ENCODE measurements at regions not wholly inside any gene's neighbourhood (a gene's known extent, or its start where the extent isn't known, plus 50 kb on each side); places are given as distances from the start of the nearest gene placed in this dataset.

- Histone ChIP-seq H3K36me3 (ENCODE audit: control insufficient read depth, insufficient read depth, low read length) (no peaks in the 10 kb centered on the region), H3K4me1 (replicated peaks in 1 of 2; ENCODE audit: control insufficient read depth in 2 of 2, insufficient read depth in 2 of 2, low read length in 2 of 2) (no peaks in the 10 kb centered on the region), H3K9me3 (replicated peaks; ENCODE audit: control insufficient read depth, insufficient read depth, low read depth, low read length) (no peaks in the 10 kb centered on the region), H3K4me3 (no peak overlapping the region), H3K9me1 (ENCODE audit: control insufficient read depth, insufficient read depth, low read length) (no peaks in the 10 kb centered on the region), H3K27ac (ENCODE audit: extremely low read depth, low read depth, low read length) (no peak overlapping the region), H3K4me2 (ENCODE audit: insufficient read depth, low read length) (no peak overlapping the region), H2AFZ (ENCODE audit: low read depth, low read length) (no peak overlapping the region), H3K79me2 (ENCODE audit: control insufficient read depth, insufficient read depth, low read length) (no peaks in the 10 kb centered on the region), H3K9ac (ENCODE audit: insufficient read depth in 1 of 2, low read depth in 2 of 2, low read length in 2 of 2) (no peak overlapping the region), H3K27me3 (ENCODE audit: control insufficient read depth in 2 of 2, insufficient read depth in 2 of 2, low read length in 2 of 2) (peaks cover 2 to 6% of the 10 kb centered on the region in 2 experiments; a peak in 2 of 5 replicates), H4K20me1 (replicated peaks; ENCODE audit: control insufficient read depth, insufficient read depth, low read length) (no peaks in the 10 kb centered on the region)
- no TSS peak for BruUV-seq (replicated peaks)
- POLR2A ChIA-PET: no interaction called here
- intact Hi-C loops (cut with micrococcal nuclease): no loop called here
- CTCF ChIA-PET (ENCODE audit: low intra/inter-chr PET ratio): no interaction called here
- ATAC-seq (no peak), FAIRE-seq (no peak), DNase-seq (ENCODE audit: extremely low read depth in 1 of 4, low spot score in 3 of 4) (no peak)
- TF ChIP-seq SIN3A (IDR thresholded peaks at IDR 0.05; ENCODE audit: borderline replicate concordance in 2 of 2, control insufficient read depth in 1 of 2, low read depth in 2 of 2, low read length in 2 of 2): no peak
- TF ChIP-seq NFYB (IDR thresholded peaks at IDR 0.05; ENCODE audit: extremely low read depth, insufficient read length): no peak
- TF ChIP-seq HLTF (IDR thresholded peaks at IDR 0.05): no peak
- no peak for TF ChIP-seq ZNF707 (CRISPR knock-in tag; conservative IDR thresholded peaks at IDR 0.05)
- no peak for TF ChIP-seq CHD7 (IDR thresholded peaks at IDR 0.05; ENCODE audit: low read depth, low read length)
- in situ Hi-C loops (cut with MboI): no loop called here
Observed at GRCh38 chr5:56356836-56357160, 123.7 kb upstream of the ANKRD55 start.

Measured in K562 (cell line).